ENCODE measurements at regions not wholly inside any gene's neighbourhood (a gene's known extent, or its start where the extent isn't known, plus 50 kb on each side); places are given as distances from the start of the nearest gene placed in this dataset.

DNA sequence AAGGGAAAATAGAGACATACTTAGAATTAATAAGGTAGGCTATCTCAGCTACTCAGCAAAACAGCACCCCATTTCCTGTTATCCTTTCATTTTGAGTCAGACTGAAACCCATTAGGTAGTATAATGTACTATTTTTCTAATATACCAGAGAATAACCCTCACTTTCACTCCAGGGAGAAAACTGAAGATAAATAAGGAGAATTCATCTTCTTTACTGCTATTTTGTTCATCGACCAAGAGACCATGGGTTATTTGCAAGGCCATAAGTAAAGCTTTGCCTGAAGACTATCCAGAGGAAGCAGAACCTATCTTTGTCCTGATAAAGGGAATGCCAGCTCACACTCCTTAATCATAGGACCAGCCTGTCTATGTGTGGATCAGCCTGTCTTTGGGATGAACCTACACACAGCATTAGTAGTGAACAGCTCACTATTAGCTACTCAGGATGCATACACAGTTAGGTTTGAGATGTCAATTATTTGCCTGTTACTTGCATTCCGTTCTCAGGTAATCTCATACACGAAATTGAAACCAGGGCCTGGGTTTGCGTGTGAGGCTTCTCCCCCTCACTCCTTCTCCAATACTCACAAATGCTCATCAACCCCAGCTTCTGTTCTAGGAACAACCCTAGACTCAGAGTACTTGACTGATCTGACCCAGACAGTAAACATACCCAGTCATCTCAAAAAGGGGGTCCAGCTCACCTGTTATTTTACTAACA lies 124.4 kb downstream of the DAD1 start:
- no peak for DNase-seq
- in situ Hi-C loops (cut with MboI; ENCODE audit: low pct_ligation_motif_present in 1 of 4, low pct_unique_long_range_greater_than_20kb in 1 of 4, low sequenced_read_pairs in 3 of 4) = loop anchor here in 2 of 4 donors (25.0 kb wide), 1 partner anchor 152 kb away; no protein-coding TSS in a partner anchor
- intact Hi-C loops (cut with DNase I; ENCODE audit: low total_unique reads) = loop anchor here (5.0 kb wide), 1 partner anchor 67 kb away; no protein-coding TSS in a partner anchor
- TF ChIP-seq, protein P1, sequence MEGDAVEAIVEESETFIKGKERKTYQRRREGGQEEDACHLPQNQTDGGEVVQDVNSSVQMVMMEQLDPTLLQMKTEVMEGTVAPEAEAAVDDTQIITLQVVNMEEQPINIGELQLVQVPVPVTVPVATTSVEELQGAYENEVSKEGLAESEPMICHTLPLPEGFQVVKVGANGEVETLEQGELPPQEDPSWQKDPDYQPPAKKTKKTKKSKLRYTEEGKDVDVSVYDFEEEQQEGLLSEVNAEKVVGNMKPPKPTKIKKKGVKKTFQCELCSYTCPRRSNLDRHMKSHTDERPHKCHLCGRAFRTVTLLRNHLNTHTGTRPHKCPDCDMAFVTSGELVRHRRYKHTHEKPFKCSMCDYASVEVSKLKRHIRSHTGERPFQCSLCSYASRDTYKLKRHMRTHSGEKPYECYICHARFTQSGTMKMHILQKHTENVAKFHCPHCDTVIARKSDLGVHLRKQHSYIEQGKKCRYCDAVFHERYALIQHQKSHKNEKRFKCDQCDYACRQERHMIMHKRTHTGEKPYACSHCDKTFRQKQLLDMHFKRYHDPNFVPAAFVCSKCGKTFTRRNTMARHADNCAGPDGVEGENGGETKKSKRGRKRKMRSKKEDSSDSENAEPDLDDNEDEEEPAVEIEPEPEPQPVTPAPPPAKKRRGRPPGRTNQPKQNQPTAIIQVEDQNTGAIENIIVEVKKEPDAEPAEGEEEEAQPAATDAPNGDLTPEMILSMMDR (IDR thresholded peaks at IDR 0.05) = no peak
- no peak for TF ChIP-seq EP300 (IDR thresholded peaks at IDR 0.05; ENCODE audit: low read depth)
- no peak for TF ChIP-seq POLR2A (IDR thresholded peaks at IDR 0.05)
- TF ChIP-seq POLR2AphosphoS5 (IDR thresholded peaks at IDR 0.05) = no peak
- peaks cover 0 to 3% (median 0%) of the 10 kb centered on the region in 4 donors for H3K4me1 ChIP-seq
- 86 to 88% methylated on average over 4 of the region's 4 CpGs for WGBS, 2 donors (ENCODE audit: low coverage in 1 of 2)
- no peaks in the 10 kb centered on the region for H3K9me3 ChIP-seq
- no peaks in the 10 kb centered on the region for H3K36me3 ChIP-seq
- no peaks in the 10 kb centered on the region for H3K27me3 ChIP-seq
- H3K27ac ChIP-seq = no peak overlapping the region
- no peak overlapping the region for H3K4me3 ChIP-seq

DNA sequence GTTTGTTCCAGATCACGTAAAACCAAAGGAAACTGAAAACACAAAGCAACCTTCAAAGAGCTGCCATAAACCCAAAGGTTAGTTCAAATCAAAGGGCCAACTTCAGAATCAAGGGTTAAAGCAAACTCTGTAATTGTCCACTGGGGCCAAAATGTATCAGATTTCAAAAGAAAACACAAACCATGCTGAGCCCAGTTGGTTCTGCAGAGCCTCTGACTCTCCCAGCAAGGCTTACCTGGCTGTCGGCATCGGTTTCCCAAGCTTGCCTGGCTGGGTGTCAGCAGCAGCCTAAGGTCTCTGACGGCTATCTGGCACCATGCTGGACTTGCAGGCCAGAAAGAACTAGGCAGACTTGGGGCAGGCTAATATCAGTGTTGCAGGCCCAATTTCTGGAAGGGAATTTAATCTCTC lies 125.3 kb downstream of the DAD1 start:
- H3K27me3 ChIP-seq = no peaks in the 10 kb centered on the region
- no peak for DNase-seq
- no peak overlapping the region for H3K4me3 ChIP-seq
- no peak for TF ChIP-seq POLR2AphosphoS5 (IDR thresholded peaks at IDR 0.05)
- TF ChIP-seq EP300 (IDR thresholded peaks at IDR 0.05; ENCODE audit: low read depth) = no peak
- no peak for TF ChIP-seq POLR2A (IDR thresholded peaks at IDR 0.05)
- TF ChIP-seq, protein P1 (IDR thresholded peaks at IDR 0.05) = no peak
- in situ Hi-C loops (cut with MboI; ENCODE audit: low pct_ligation_motif_present in 1 of 4, low pct_unique_long_range_greater_than_20kb in 1 of 4, low sequenced_read_pairs in 3 of 4) (loop anchor here in 2 of 4 donors (25.0 kb wide), 1 partner anchor 151 kb away; no protein-coding TSS in a partner anchor), intact Hi-C loops (cut with DNase I; ENCODE audit: low total_unique reads) (no loop called here)
- no peaks in the 10 kb centered on the region for H3K36me3 ChIP-seq
- H3K9me3 ChIP-seq = no peaks in the 10 kb centered on the region
- H3K4me1 ChIP-seq = no peaks in the 10 kb centered on the region
- H3K27ac ChIP-seq = no peak overlapping the region
- WGBS, 2 donors (ENCODE audit: low coverage in 1 of 2) = 86 to 92% methylated on average over 1 to 4 of the region's 4 CpGs

DNA sequence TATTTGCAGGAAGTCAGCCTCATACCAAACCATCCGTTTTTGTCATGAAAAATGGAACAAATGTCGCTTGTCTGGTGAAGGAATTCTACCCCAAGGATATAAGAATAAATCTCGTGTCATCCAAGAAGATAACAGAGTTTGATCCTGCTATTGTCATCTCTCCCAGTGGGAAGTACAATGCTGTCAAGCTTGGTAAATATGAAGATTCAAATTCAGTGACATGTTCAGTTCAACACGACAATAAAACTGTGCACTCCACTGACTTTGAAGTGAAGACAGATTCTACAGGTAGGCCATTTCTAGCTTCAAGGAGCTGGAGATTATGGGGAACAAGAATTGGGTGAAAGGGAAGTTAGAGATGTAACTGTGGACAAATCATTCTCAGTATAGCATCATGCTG lies 126.1 kb downstream of the DAD1 start:
- Histone ChIP-seq H3K27ac (no peak overlapping the region), H3K27me3 (no peaks in the 10 kb centered on the region), H3K9me3 (no peaks in the 10 kb centered on the region), H3K36me3 (no peaks in the 10 kb centered on the region), H3K4me1 (no peaks in the 10 kb centered on the region), H3K4me3 (no peak overlapping the region)
- intact Hi-C loops (cut with DNase I; ENCODE audit: low total_unique reads) (no loop called here), in situ Hi-C loops (cut with MboI; ENCODE audit: low pct_ligation_motif_present in 1 of 4, low pct_unique_long_range_greater_than_20kb in 1 of 4, low sequenced_read_pairs in 3 of 4) (loop anchor here in 2 of 4 donors (25.0 kb wide), 1 partner anchor 151 kb away; no protein-coding TSS in a partner anchor)
- no peak for DNase-seq
- 84 to 87% methylated on average over 4 of the region's 4 CpGs for WGBS, 2 donors (ENCODE audit: low coverage in 1 of 2)
- no peak for TF ChIP-seq EP300 (IDR thresholded peaks at IDR 0.05; ENCODE audit: low read depth)
- no peak for TF ChIP-seq POLR2AphosphoS5 (IDR thresholded peaks at IDR 0.05)
- TF ChIP-seq POLR2A (IDR thresholded peaks at IDR 0.05) = no peak
- TF ChIP-seq, protein P1 (IDR thresholded peaks at IDR 0.05) = no peak

- Histone ChIP-seq H3K4me3 (no peak overlapping the region), H3K9me3 (no peaks in the 10 kb centered on the region), H3K27me3 (no peaks in the 10 kb centered on the region), H3K4me1 (no peaks in the 10 kb centered on the region), H3K36me3 (no peaks in the 10 kb centered on the region), H3K27ac (no peak overlapping the region)
- in situ Hi-C loops (cut with MboI; ENCODE audit: low pct_ligation_motif_present in 1 of 4, low pct_unique_long_range_greater_than_20kb in 1 of 4, low sequenced_read_pairs in 3 of 4) = loop anchor here in 2 of 4 donors (25.0 kb wide), 1 partner anchor 148 kb away; no protein-coding TSS in a partner anchor
- no peak for DNase-seq
- intact Hi-C loops (cut with DNase I; ENCODE audit: low total_unique reads) = no loop called here
- WGBS, 2 donors (ENCODE audit: low coverage in 1 of 2) = 66 to 73% methylated on average over 4 of the region's 4 CpGs
- TF ChIP-seq, protein P1 (IDR thresholded peaks at IDR 0.05) = no peak
- no peak for TF ChIP-seq POLR2AphosphoS5 (IDR thresholded peaks at IDR 0.05)
- TF ChIP-seq POLR2A (IDR thresholded peaks at IDR 0.05) = no peak
- TF ChIP-seq EP300 (IDR thresholded peaks at IDR 0.05; ENCODE audit: low read depth) = no peak
Measured at GRCh38 chr14:22460461-22461195, 128.4 kb downstream of the DAD1 start.
